Astrocyte of the spinal cord (primary cell): ENCODE measurements at regions not wholly inside any gene's neighbourhood (a gene's known extent, or its start where the extent isn't known, plus 50 kb on each side); places are given as distances from the start of the nearest gene placed in this dataset.

Source experiments
- DNase-seq: peaks from one replicate; pipeline ENCODE4 v3.0.0; 2011; ENCODE audit warnings: low read depth, low spot score
- H3K4me3 ChIP-seq: 2 replicates; pipeline ENCODE4 v1.5.1; 2011; ENCODE audit warnings: low read depth, mild to moderate bottlenecking, low read length, moderate library complexity
- in situ Hi-C: cut with HindIII; loops from 2 replicates; pipeline ENCODE4 v1.10.0; 2017; ENCODE audit warnings: low sequenced_read_pairs
- TF ChIP-seq, protein P1 (sequence below): IDR thresholded peaks from 2 replicates; pipeline ENCODE4 v1.5.1; 2012; ENCODE audit warnings: low read depth, mild to moderate bottlenecking, low read length, inconsistent platforms

DNA sequence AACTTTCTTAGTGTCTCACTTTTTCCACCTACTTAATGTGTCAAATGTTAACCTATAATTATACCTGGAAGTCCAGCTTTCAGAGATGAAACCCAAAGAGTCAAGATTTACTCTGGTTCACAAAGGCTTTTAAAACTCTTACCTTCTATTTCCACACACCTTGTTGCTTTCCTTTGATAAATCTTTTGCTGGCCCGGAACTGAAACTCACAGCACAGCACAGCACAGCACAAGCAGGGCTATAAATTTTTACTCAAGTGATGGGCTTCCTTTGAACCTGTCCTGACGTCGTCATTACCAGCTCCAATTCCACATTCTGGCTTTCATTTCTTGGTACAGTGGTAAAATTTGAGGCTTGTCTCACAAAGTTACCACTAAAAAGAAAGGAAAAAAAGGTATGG lies 861.0 kb downstream of the SORCS3 start:
- no peak for DNase-seq
- H3K4me3 ChIP-seq, result no peak overlapping the region
- in situ Hi-C loops, result no loop called here
- TF ChIP-seq, protein P1, sequence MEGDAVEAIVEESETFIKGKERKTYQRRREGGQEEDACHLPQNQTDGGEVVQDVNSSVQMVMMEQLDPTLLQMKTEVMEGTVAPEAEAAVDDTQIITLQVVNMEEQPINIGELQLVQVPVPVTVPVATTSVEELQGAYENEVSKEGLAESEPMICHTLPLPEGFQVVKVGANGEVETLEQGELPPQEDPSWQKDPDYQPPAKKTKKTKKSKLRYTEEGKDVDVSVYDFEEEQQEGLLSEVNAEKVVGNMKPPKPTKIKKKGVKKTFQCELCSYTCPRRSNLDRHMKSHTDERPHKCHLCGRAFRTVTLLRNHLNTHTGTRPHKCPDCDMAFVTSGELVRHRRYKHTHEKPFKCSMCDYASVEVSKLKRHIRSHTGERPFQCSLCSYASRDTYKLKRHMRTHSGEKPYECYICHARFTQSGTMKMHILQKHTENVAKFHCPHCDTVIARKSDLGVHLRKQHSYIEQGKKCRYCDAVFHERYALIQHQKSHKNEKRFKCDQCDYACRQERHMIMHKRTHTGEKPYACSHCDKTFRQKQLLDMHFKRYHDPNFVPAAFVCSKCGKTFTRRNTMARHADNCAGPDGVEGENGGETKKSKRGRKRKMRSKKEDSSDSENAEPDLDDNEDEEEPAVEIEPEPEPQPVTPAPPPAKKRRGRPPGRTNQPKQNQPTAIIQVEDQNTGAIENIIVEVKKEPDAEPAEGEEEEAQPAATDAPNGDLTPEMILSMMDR, result no peak

DNA sequence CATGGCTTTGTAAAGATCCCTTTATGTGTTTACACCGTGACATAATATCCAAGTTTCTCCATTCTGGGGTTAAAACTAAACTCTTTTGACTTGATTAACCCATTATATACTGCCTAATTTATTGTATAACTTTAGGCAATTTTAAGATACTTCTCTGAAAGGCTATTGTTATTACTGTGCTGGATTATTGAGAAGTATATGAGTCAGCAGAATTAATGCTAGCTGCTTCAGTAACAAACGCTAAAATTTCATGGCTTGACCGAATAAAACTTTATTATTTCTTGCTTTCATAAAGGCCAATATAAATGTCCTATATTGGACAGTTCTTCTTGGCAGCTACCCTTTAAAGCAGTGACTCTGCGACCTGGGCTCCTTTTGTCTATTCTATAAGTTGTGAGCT lies 853.9 kb downstream of the SORCS3 start:
- no peak for DNase-seq

DNA sequence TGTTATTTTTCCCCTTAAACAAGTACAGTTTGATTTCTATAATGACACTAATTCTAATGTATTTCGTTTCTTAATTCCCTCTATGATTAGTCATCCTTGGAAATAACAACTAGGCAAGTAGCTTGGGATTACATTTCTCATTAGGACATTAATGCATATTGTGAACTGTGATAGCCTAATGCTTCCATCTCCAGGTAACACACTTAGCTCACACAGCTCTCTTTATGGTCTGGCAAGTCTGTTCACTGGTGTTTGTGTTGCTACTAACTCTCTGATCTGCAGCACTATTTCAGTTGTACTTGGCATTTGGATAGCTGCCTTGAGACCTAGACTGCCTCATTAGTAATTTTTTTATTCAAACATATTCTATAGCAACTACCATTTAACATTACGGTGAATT lies 853.2 kb downstream of the SORCS3 start:
- TF ChIP-seq, protein P1, result no peak
- DNase-seq, result no peak

More for the DNA sequence above, 853.9 kb downstream of the SORCS3 start:
- TF ChIP-seq, protein P1, result no peak
- no peak overlapping the region for H3K4me3 ChIP-seq
- in situ Hi-C loops, result no loop called here

DNA sequence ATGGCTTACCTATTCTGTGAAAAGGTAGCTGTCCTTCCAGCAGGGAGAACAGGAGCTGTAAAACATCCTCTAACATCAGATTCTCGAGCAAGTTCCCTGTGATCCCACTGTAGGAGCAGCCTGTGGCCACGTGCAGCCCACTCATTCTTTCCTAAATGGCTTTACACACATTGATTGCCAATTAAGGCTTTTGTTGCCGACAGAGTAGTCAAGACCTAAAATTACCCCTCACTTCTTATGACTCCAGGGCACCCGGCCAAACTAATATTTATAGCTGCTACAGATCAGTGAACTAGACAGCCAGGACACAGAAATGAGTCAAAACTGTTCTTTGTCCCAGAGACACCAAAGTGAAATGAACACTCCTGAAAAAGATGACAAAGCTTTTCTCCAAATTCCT lies 832.1 kb downstream of the SORCS3 start:
- in situ Hi-C loops, result no loop called here
- TF ChIP-seq, protein P1, result no peak
- H3K4me3 ChIP-seq, result no peak overlapping the region
- no peak for DNase-seq

More for the DNA sequence above, 853.2 kb downstream of the SORCS3 start:
- no peak overlapping the region for H3K4me3 ChIP-seq
- in situ Hi-C loops, result no loop called here

GRCh38 chr10:105468759-105469158 lies 827.7 kb downstream of the SORCS3 start:
- no peak overlapping the region for H3K4me3 ChIP-seq
- DNase-seq, result no peak
- TF ChIP-seq, protein P1, result no peak
- in situ Hi-C loops, result no loop called here

DNA sequence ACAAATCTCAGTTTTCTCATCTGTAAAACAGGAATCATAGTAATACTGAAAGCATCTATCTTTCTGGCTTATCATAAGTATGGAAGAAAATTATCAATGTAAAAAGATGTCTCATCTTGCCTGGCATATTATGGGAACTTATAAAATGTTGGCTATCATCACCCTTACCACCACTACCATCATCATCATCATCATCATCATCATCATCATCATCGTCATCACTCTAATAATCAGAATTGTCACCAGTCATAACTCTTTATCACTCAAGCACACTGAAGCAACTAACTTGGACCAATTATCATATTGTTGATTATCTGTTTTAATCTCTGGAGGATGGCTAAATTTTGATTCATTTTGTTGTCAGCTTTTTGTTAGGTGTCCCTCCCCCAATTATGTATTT lies 825.4 kb downstream of the SORCS3 start:
- TF ChIP-seq, protein P1, result no peak
- H3K4me3 ChIP-seq, result no peak overlapping the region
- DNase-seq, result no peak
- in situ Hi-C loops, result no loop called here

- in situ Hi-C loops, result no loop called here
- no peak overlapping the region for H3K4me3 ChIP-seq
- TF ChIP-seq, protein P1, result no peak
- no peak for DNase-seq
These were observed 793.9 kb downstream of the SORCS3 start for GRCh38 chr10:105434970-105435369.
